Neuronal stem cell (in vitro differentiated cells): ENCODE measurements at regions not wholly inside any gene's neighbourhood (a gene's known extent, or its start where the extent isn't known, plus 50 kb on each side); places are given as distances from the start of the nearest gene placed in this dataset.

Experiments used
- DNase-seq: peaks from one replicate; pipeline ENCODE4 v3.0.0-alpha.2; 2013; ENCODE audit warnings: low spot score
- H2AFZ ChIP-seq: one replicate; pipeline ENCODE4 v1.6.1; 2013; ENCODE audit warnings: mild to moderate bottlenecking, low read length, inconsistent platforms
- H2AK5ac ChIP-seq: 2 replicates; pipeline ENCODE4 v1.6.1; 2013; ENCODE audit warnings: low read depth, mild to moderate bottlenecking, inconsistent platforms, low read length, moderate library complexity, mixed read lengths
- H2BK120ac ChIP-seq: 2 replicates; pipeline ENCODE4 v1.6.1; 2013; ENCODE audit warnings: low read depth, mild to moderate bottlenecking, inconsistent platforms, low read length, moderate library complexity, mixed read lengths
- H2BK12ac ChIP-seq: one replicate; pipeline ENCODE4 v1.6.1; 2013; ENCODE audit warnings: low read length, inconsistent platforms
- H2BK15ac ChIP-seq: 2 replicates; pipeline ENCODE4 v1.6.1; 2013; ENCODE audit warnings: mild to moderate bottlenecking, low read length, inconsistent platforms, mixed read lengths
- H2BK5ac ChIP-seq: one replicate; pipeline ENCODE4 v1.6.1; 2013; ENCODE audit warnings: inconsistent platforms, mild to moderate bottlenecking, low read length, moderate library complexity
- H3K14ac ChIP-seq: one replicate; pipeline ENCODE4 v1.6.1; 2013; ENCODE audit warnings: low read length, inconsistent platforms
- H3K18ac ChIP-seq: 2 replicates; pipeline ENCODE4 v1.6.1; 2013; ENCODE audit warnings: low read length, inconsistent platforms
- H3K23ac ChIP-seq: 2 replicates; pipeline ENCODE4 v1.6.1; 2013; ENCODE audit warnings: low read depth, mild to moderate bottlenecking, mixed read lengths, low read length, inconsistent platforms; ENCODE audit not compliant: poor library complexity
- H3K27ac ChIP-seq: replicated peaks from 3 replicates; pipeline ENCODE4 v1.5.1; 2013; ENCODE audit warnings: low read length, inconsistent platforms
- H3K27me3 ChIP-seq, 3 experiments: 2 replicates each; pipeline ENCODE4 v1.6.1; 2013; ENCODE audit warnings: low read length in 3 of 3, mild to moderate bottlenecking in 2 of 3, inconsistent platforms in 1 of 3, low read depth in 1 of 3, mixed read lengths in 1 of 3, moderate library complexity in 1 of 3; ENCODE audit not compliant: control insufficient read depth in 3 of 3, insufficient read depth in 3 of 3
- H3K36me3 ChIP-seq, 2 donors: replicated peaks in 1 of 2; 2 replicates each; pipeline ENCODE4 v1.6.1; 2013; ENCODE audit warnings: low read length in 2 of 2; ENCODE audit not compliant: control insufficient read depth in 2 of 2, insufficient read depth in 2 of 2
- H3K4ac ChIP-seq: 2 replicates; pipeline ENCODE4 v1.6.1; 2013; ENCODE audit warnings: inconsistent platforms, mild to moderate bottlenecking, low read length, moderate library complexity
- H3K4me1 ChIP-seq, 2 donors: 1 replicate in 1 of 2; 2 replicates in 1 of 2; pipeline ENCODE4 v1.6.1; 2013; ENCODE audit warnings: low read length in 2 of 2, low read depth in 1 of 2; ENCODE audit not compliant: control insufficient read depth in 2 of 2, insufficient read depth in 1 of 2
- H3K4me2 ChIP-seq: one replicate; pipeline ENCODE4 v1.6.1; 2013; ENCODE audit warnings: mild to moderate bottlenecking, low read length, inconsistent platforms; ENCODE audit not compliant: insufficient read depth, poor library complexity, severe bottlenecking
- H3K4me3 ChIP-seq, 2 donors: 2 replicates each; pipeline ENCODE4 v1.5.1; 2013; ENCODE audit warnings: low read length in 2 of 2, mild to moderate bottlenecking in 2 of 2, inconsistent platforms in 1 of 2, moderate library complexity in 1 of 2
- H3K79me1 ChIP-seq: one replicate; pipeline ENCODE4 v1.6.1; 2013; ENCODE audit warnings: low read depth, mild to moderate bottlenecking, inconsistent platforms, low read length, moderate library complexity
- H3K9ac ChIP-seq: one replicate; pipeline ENCODE4 v1.6.1; 2013; ENCODE audit warnings: mild to moderate bottlenecking, low read depth, low read length, inconsistent platforms; ENCODE audit not compliant: poor library complexity
- H3K9me3 ChIP-seq, 2 donors: replicated peaks in 1 of 2; 2 replicates each; pipeline versions ENCODE3 to v1.6.1; 2013; ENCODE audit warnings: low read length in 2 of 2, mild to moderate bottlenecking in 2 of 2, inconsistent platforms in 1 of 2, low read depth in 1 of 2, mixed read lengths in 1 of 2, moderate library complexity in 1 of 2; ENCODE audit not compliant: control insufficient read depth in 2 of 2, insufficient read depth in 1 of 2
- H4K8ac ChIP-seq: one replicate; pipeline ENCODE4 v1.6.1; 2013; ENCODE audit warnings: low read depth, mild to moderate bottlenecking, inconsistent platforms, low read length, moderate library complexity
- H4K91ac ChIP-seq: one replicate; pipeline ENCODE4 v1.6.1; 2013; ENCODE audit warnings: low read length, low read depth, mild to moderate bottlenecking, inconsistent platforms; ENCODE audit not compliant: poor library complexity
- WGBS, 2 donors: extraction: QIAGEN DNeasy Blood & Tissue Kit; methylation state at CpG; one replicate each; pipeline ENCODE4 v1.1.7; 2013; ENCODE audit warnings: missing lambda C conversion rate in 2 of 2, mixed read lengths in 1 of 2; ENCODE audit not compliant: insufficient read length in 2 of 2, insufficient replicate concordance in 1 of 2; ENCODE audit errors: extremely low coverage in 2 of 2; 5-methylcytosine and 5-hydroxymethylcytosine counted together

- Histone ChIP-seq H3K9me3 (no peaks in the 10 kb centered on the region), H3K4me2 (no peak overlapping the region), H2BK5ac (no peak overlapping the region), H3K4me1 (peaks cover 2 to 18% of the 10 kb centered on the region in 2 donors), H3K9ac (no peak overlapping the region), H2AK5ac (no peak overlapping the region), H2BK15ac (no peak overlapping the region), H3K4ac (no peak overlapping the region), H3K4me3 (no peak overlapping the region), H3K23ac (no peak overlapping the region), H4K8ac (no peak overlapping the region), H3K79me1 (no peaks in the 10 kb centered on the region), H2BK12ac (no peak overlapping the region), H2BK120ac (no peak overlapping the region), H3K18ac (no peak overlapping the region), H2AFZ (no peak overlapping the region), H3K36me3 (no peaks in the 10 kb centered on the region), H3K27ac (no peak overlapping the region), H3K14ac (no peak overlapping the region), H4K91ac (no peak overlapping the region), H3K27me3 (no peaks in the 10 kb centered on the region)
- WGBS, 2 donors, result no CpG with 5 or more reads among the region's 8 CpGs
- DNase-seq, result no peak
These were observed 93.5 kb downstream of the GRIN2B start for GRCh38 chr12:13887779-13888388.

- no peak overlapping the region for H2BK120ac ChIP-seq
- no peak for DNase-seq
These were observed 99.2 kb downstream of the GRIN2B start for GRCh38 chr12:13882176-13882575.

GRCh38 chr12:13880613-13881012 lies 100.8 kb downstream of the GRIN2B start:
- Histone ChIP-seq H3K4ac (no peak overlapping the region), H3K9me3 (no peaks in the 10 kb centered on the region), H3K79me1 (no peaks in the 10 kb centered on the region), H2BK12ac (no peak overlapping the region), H2BK5ac (no peak overlapping the region), H3K36me3 (no peaks in the 10 kb centered on the region), H3K27ac (no peak overlapping the region), H4K91ac (no peak overlapping the region), H3K9ac (no peak overlapping the region), H3K14ac (no peak overlapping the region), H3K23ac (no peak overlapping the region), H3K4me1 (peaks cover 2 to 11% of the 10 kb centered on the region in 2 donors), H3K4me2 (no peak overlapping the region), H2AK5ac (no peak overlapping the region), H2BK120ac (no peak overlapping the region), H2BK15ac (no peak overlapping the region), H3K4me3 (no peak overlapping the region), H3K27me3 (no peaks in the 10 kb centered on the region), H2AFZ (peak overlapping the region; percentile 22), H3K18ac (no peak overlapping the region), H4K8ac (no peak overlapping the region)
- no peak for DNase-seq
- WGBS, 2 donors, result no CpG with 5 or more reads among the region's 4 CpGs

More at GRCh38 chr12:13882176-13882575, 99.2 kb downstream of the GRIN2B start:
- Histone ChIP-seq H3K36me3 (no peaks in the 10 kb centered on the region), H3K79me1 (no peaks in the 10 kb centered on the region), H3K9ac (no peak overlapping the region), H2BK5ac (no peak overlapping the region), H2AK5ac (no peak overlapping the region), H3K23ac (no peak overlapping the region), H3K4me2 (no peak overlapping the region), H4K8ac (no peak overlapping the region), H3K14ac (no peak overlapping the region), H2BK15ac (no peak overlapping the region), H4K91ac (no peak overlapping the region), H3K4me1 (peaks cover 2 to 11% of the 10 kb centered on the region in 2 donors), H3K27me3 (no peaks in the 10 kb centered on the region), H3K4me3 (no peak overlapping the region), H2AFZ (no peak overlapping the region), H3K4ac (no peak overlapping the region), H3K18ac (no peak overlapping the region), H3K9me3 (no peaks in the 10 kb centered on the region), H3K27ac (no peak overlapping the region), H2BK12ac (no peak overlapping the region)
- WGBS, 2 donors, result no CpG with 5 or more reads among the region's 4 CpGs

- no CpG with 5 or more reads among the region's 4 CpGs for WGBS, 2 donors
- H3K9ac ChIP-seq, result no peak overlapping the region
- H4K91ac ChIP-seq, result no peak overlapping the region
- H2AK5ac ChIP-seq, result no peak overlapping the region
- H2BK5ac ChIP-seq, result no peak overlapping the region
- no peak overlapping the region for H3K4ac ChIP-seq
- no peak overlapping the region for H3K18ac ChIP-seq
- no peak overlapping the region for H3K4me2 ChIP-seq
- no peak overlapping the region for H3K27ac ChIP-seq
- H3K36me3 ChIP-seq, result no peaks in the 10 kb centered on the region
- no peak overlapping the region for H2BK120ac ChIP-seq
- no peak for DNase-seq
- H3K27me3 ChIP-seq, result no peaks in the 10 kb centered on the region
- H3K4me3 ChIP-seq, result no peak overlapping the region
- no peaks in the 10 kb centered on the region for H3K9me3 ChIP-seq
- H2BK15ac ChIP-seq, result no peak overlapping the region
- no peak overlapping the region for H2AFZ ChIP-seq
- H3K14ac ChIP-seq, result no peak overlapping the region
- H3K79me1 ChIP-seq, result no peaks in the 10 kb centered on the region
- no peak overlapping the region for H4K8ac ChIP-seq
- peaks cover 2 to 10% of the 10 kb centered on the region in 2 donors for H3K4me1 ChIP-seq
- no peak overlapping the region for H3K23ac ChIP-seq
- H2BK12ac ChIP-seq, result no peak overlapping the region
These were observed 105.7 kb downstream of the GRIN2B start for GRCh38 chr12:13875744-13876143.
